HepG2 (cell line): ENCODE measurements at regions not wholly inside any gene's neighbourhood (a gene's known extent, or its start where the extent isn't known, plus 50 kb on each side); places are given as distances from the start of the nearest gene placed in this dataset.

Experiments used
- ATAC-seq: fragments of 200-7000 bp; cut with Tn5 transposase; 3 replicates; pipeline ENCODE4 v1.9.1; 2020; ENCODE audit warnings: mild to moderate bottlenecking, moderate library complexity
- BruUV-seq: library from RNA; stranded (reverse); fragments of 400-500 nt; replicated peaks from 2 replicates; lab custom pipeline; 2021; lab: Mats Ljungman, UMichigan
- CTCF ChIA-PET: fragments of 300-600 bp; formaldehyde crosslinking; extraction: SDS; loops from one replicate; lab custom pipeline; 2021; ENCODE audit warnings: low total read pairs, inconsistent platforms, low intra/inter-chr PET ratio; lab: Yijun Ruan, JAX
- POLR2A ChIA-PET: fragments of 350-600 bp; sonication (Branson Sonifier 250); formaldehyde crosslinking; loops from one replicate; lab custom pipeline; 2020; ENCODE audit warnings: antibody characterized with exemption, inconsistent platforms; lab: Yijun Ruan, JAX
- DNase-seq: peaks from one replicate; pipeline ENCODE4 v3.0.0-alpha.2; 2015; ENCODE audit warnings: low spot score
- FAIRE-seq: peaks from 3 replicates; lab custom pipeline; 2011; peaks lifted over from hg19 to GRCh38; lab: Jason Lieb, UNC
- H2AFZ ChIP-seq: one replicate; pipeline ENCODE4 v1.6.1; 2011; ENCODE audit warnings: low read length, inconsistent platforms
- H3K27ac ChIP-seq: fragments of 300-600 bp; 3 replicates; pipeline ENCODE4 v1.8.0; 2011; ENCODE audit warnings: mixed run types, mild to moderate bottlenecking, mixed read lengths, low read length, inconsistent platforms; ENCODE audit not compliant: insufficient read depth; ENCODE audit errors: extremely low read length
- H3K27me3 ChIP-seq, 2 experiments: fragments of 200-600 bp in 1 of 2; 2 replicates in 1 of 2; 3 replicates in 1 of 2; pipeline versions ENCODE4 v1.6.0 to v1.8.0; 2011; ENCODE audit warnings: low read length in 2 of 2, mild to moderate bottlenecking in 2 of 2, moderate library complexity in 2 of 2, inconsistent platforms in 1 of 2; ENCODE audit not compliant: insufficient read depth in 2 of 2, control insufficient read depth in 1 of 2
- H3K36me3 ChIP-seq, 2 experiments: fragments of 200-600 bp in 1 of 2; replicated peaks in 1 of 2; 2 replicates in 1 of 2; 3 replicates in 1 of 2; pipeline versions ENCODE4 v1.5.1 to v1.8.0; 2011; ENCODE audit warnings: low read length in 2 of 2, inconsistent platforms in 1 of 2; ENCODE audit not compliant: insufficient read depth in 2 of 2, control insufficient read depth in 1 of 2
- H3K4me1 ChIP-seq: 2 replicates; pipeline ENCODE4 v1.5.1; 2012; ENCODE audit warnings: low read length, inconsistent platforms; ENCODE audit not compliant: insufficient read depth
- H3K4me2 ChIP-seq: 2 replicates; pipeline ENCODE4 v1.6.0; 2011; ENCODE audit warnings: low read depth, low read length, inconsistent platforms
- H3K4me3 ChIP-seq, 3 experiments: fragments of 200-600 bp in 1 of 3; sonication (generic), shearing (Covaris generic) in 1 of 3; replicated peaks in 1 of 3; 2 replicates each; pipeline ENCODE4 v1.5.1; 2011 to 2016; ENCODE audit warnings: low read length in 3 of 3, inconsistent platforms in 2 of 3, low read depth in 2 of 3, mild to moderate bottlenecking in 2 of 3, control low read depth in 1 of 3, mixed read lengths in 1 of 3; ENCODE audit not compliant: insufficient read depth in 1 of 3
- H3K79me2 ChIP-seq: one replicate; pipeline ENCODE4 v1.6.1; 2011; ENCODE audit warnings: low read length, inconsistent platforms; ENCODE audit not compliant: insufficient read depth
- H3K9ac ChIP-seq: 2 replicates; pipeline ENCODE4 v1.6.0; 2011; ENCODE audit warnings: mild to moderate bottlenecking, low read depth, low read length, inconsistent platforms; ENCODE audit not compliant: insufficient read depth
- H3K9me3 ChIP-seq: 2 replicates; pipeline ENCODE4 v1.5.1; 2012; ENCODE audit warnings: mild to moderate bottlenecking, low read length
- H4K20me1 ChIP-seq: 2 replicates; pipeline ENCODE4 v1.6.0; 2011; ENCODE audit warnings: inconsistent platforms, mild to moderate bottlenecking, low read length, moderate library complexity; ENCODE audit not compliant: insufficient read depth
- ERF ChIP-seq: IDR thresholded peaks from 2 replicates; pipeline ENCODE4 v1.6.1; 2018; ENCODE audit warnings: missing biosample characterization, missing genetic modification reagents
- EZH2 ChIP-seq: conservative IDR thresholded peaks from 2 replicates; pipeline ENCODE4 v1.6.1; 2012; ENCODE audit warnings: mild to moderate bottlenecking, low read depth, low read length, moderate library complexity
- FOXJ3 ChIP-seq: sonication (generic); formaldehyde crosslinking; IDR thresholded peaks from 2 replicates; pipeline ENCODE4 v1.4.0; 2020; ENCODE audit warnings: missing genetic modification reagents, mild to moderate bottlenecking, borderline replicate concordance
- HOXA7 ChIP-seq: sonication (generic); formaldehyde crosslinking; IDR thresholded peaks from 2 replicates; pipeline ENCODE4 v1.8.1; 2022; ENCODE audit warnings: mild to moderate bottlenecking, missing genetic modification reagents, moderate library complexity
- NR2F1 ChIP-seq, 2 experiments: fragments of 450-650 bp in 1 of 2; formaldehyde crosslinking in 1 of 2; IDR thresholded peaks; 2 replicates each; pipeline versions ENCODE4 v1.5.0 to v1.6.1; 2016 to 2020; ENCODE audit warnings: mild to moderate bottlenecking in 1 of 2, missing compliant biosample characterization in 1 of 2, missing genetic modification reagents in 1 of 2, moderate library complexity in 1 of 2
- RARA ChIP-seq: IDR thresholded peaks from 2 replicates; pipeline ENCODE4 v1.6.1; 2016; ENCODE audit warnings: missing genetic modification reagents, missing compliant biosample characterization
- RFXANK ChIP-seq: IDR thresholded peaks from 2 replicates; pipeline ENCODE4 v1.6.1; 2016
- SALL1 ChIP-seq: sonication (generic); formaldehyde crosslinking; IDR thresholded peaks from 2 replicates; pipeline ENCODE4 v1.8.0; 2022; ENCODE audit warnings: mild to moderate bottlenecking, missing genetic modification reagents
- TBL1XR1 ChIP-seq: fragments of 150-350 bp; IDR thresholded peaks from 2 replicates; pipeline ENCODE4 v1.6.1; 2014; ENCODE audit warnings: borderline replicate concordance, low read length; ENCODE audit not compliant: partially characterized antibody
- ZBTB42 ChIP-seq: sonication (generic); formaldehyde crosslinking; IDR thresholded peaks from 2 replicates; pipeline ENCODE4 v1.5.0; 2020; ENCODE audit warnings: mild to moderate bottlenecking, missing genetic modification reagents
- ZFP82 ChIP-seq: sonication (generic); formaldehyde crosslinking; IDR thresholded peaks from 2 replicates; pipeline ENCODE4 v1.5.1; 2020; ENCODE audit warnings: mild to moderate bottlenecking, missing genetic modification reagents, borderline replicate concordance
- ZFX ChIP-seq: sonication (generic); formaldehyde crosslinking; IDR thresholded peaks from 2 replicates; pipeline ENCODE4 v1.4.0; 2020; ENCODE audit warnings: mild to moderate bottlenecking, low read depth, missing genetic modification reagents, moderate library complexity
- WGBS: methylation state at CpG from one replicate; pipeline ENCODE4 v1.1.6; 2017; ENCODE audit warnings: low lambda C conversion rate; 5-methylcytosine and 5-hydroxymethylcytosine counted together
- in situ Hi-C: cut with HindIII; loops from 2 replicates; pipeline ENCODE4 v1.10.0; 2017; ENCODE audit warnings: low pct_unique_long_range_greater_than_20kb; ENCODE audit not compliant: extremely low pct_ligation_motif_present
- intact Hi-C: fragments of 100-400 bp; cut with micrococcal nuclease; formaldehyde crosslinking; loops from one replicate; pipeline ENCODE4 v1.10.0; 2022; ENCODE audit not compliant: unreplicated experiment
- TF ChIP-seq, protein P1 (sequence below): sonication (generic); formaldehyde crosslinking; IDR thresholded peaks from 2 replicates; pipeline ENCODE4 v1.5.0; 2020; ENCODE audit warnings: missing genetic modification reagents, mild to moderate bottlenecking, borderline replicate concordance
- TF ChIP-seq, protein P2 (sequence below): sonication (generic); formaldehyde crosslinking; IDR thresholded peaks from 2 replicates; pipeline ENCODE4 v1.5.0; 2020; ENCODE audit warnings: missing genetic modification reagents
- TF ChIP-seq, protein P3 (sequence below): sonication (generic); formaldehyde crosslinking; IDR thresholded peaks from 2 replicates; pipeline ENCODE4 v1.5.0; 2020; ENCODE audit warnings: mild to moderate bottlenecking, missing genetic modification reagents, borderline replicate concordance
- TF ChIP-seq, protein P4 (sequence below): sonication (generic); formaldehyde crosslinking; IDR thresholded peaks from 2 replicates; pipeline ENCODE4 v1.8.1; 2023; ENCODE audit warnings: missing genetic modification reagents, mild to moderate bottlenecking, borderline replicate concordance

DNA sequence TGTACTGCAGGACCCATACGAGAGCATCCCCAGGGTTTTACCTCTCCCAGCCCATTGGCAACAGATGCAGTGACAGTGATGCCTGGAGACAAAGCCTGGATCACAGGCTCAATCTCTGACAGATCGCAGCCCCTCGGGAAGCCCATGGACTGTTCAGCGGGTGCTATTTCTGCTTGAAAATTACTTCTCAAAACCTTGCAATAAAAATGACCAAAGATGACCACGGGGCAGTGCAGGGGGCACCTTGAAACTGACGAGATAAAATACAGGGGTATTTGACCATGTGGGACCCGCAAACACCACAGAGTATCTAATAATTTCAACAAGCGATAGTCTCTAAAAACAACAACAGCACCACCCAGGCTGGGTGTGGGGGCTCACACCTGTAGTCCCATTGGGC, 118.3 kb downstream of the C16orf95 start:
- Histone ChIP-seq H3K9me3 (no peaks in the 10 kb centered on the region), H3K27me3 (peaks cover 1 to 14% of the 10 kb centered on the region in 2 experiments; a peak in 4 of 5 replicates), H4K20me1 (no peaks in the 10 kb centered on the region), H3K9ac (no peak overlapping the region), H3K79me2 (no peaks in the 10 kb centered on the region), H3K27ac (no peak overlapping the region), H3K4me3 (no peak overlapping the region), H3K4me2 (no peak overlapping the region), H3K4me1 (0 out of 2 replicates have a peak, but pooled peaks cover 7% of the 10 kb centered on the region), H2AFZ (no peak overlapping the region), H3K36me3 (no peaks in the 10 kb centered on the region)
- in situ Hi-C loops (loop anchor here (10.0 kb wide), 1 partner anchor 634 kb away; the partner anchor contains the start of gene FOXC2), intact Hi-C loops (no loop called here)
- POLR2A ChIA-PET = no interaction called here
- FAIRE-seq (no peak), ATAC-seq (no peak), DNase-seq (no peak)
- CTCF ChIA-PET = no interaction called here
- BruUV-seq = no TSS peak
- 65% methylated on average over 8 of the region's 8 CpGs for WGBS
- TF ChIP-seq RFXANK (CRISPR knock-in tag) (no peak), HOXA7 (CRISPR knock-in tag) (no peak), NR2F1 (CRISPR knock-in tag; IDR thresholded peaks at IDR 0.05) (no peak), ZFX (CRISPR knock-in tag) (no peak), EZH2 (no peak), SALL1 (no peak), ZBTB42 (CRISPR knock-in tag) (no peak), ERF (no peak), RARA (no peak), ZFP82 (CRISPR knock-in tag) (no peak), FOXJ3 (CRISPR knock-in tag) (no peak), TBL1XR1 (no peak)
- TF ChIP-seq, protein P1, sequence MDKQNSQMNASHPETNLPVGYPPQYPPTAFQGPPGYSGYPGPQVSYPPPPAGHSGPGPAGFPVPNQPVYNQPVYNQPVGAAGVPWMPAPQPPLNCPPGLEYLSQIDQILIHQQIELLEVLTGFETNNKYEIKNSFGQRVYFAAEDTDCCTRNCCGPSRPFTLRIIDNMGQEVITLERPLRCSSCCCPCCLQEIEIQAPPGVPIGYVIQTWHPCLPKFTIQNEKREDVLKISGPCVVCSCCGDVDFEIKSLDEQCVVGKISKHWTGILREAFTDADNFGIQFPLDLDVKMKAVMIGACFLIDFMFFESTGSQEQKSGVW = no peak
- TF ChIP-seq, protein P2, sequence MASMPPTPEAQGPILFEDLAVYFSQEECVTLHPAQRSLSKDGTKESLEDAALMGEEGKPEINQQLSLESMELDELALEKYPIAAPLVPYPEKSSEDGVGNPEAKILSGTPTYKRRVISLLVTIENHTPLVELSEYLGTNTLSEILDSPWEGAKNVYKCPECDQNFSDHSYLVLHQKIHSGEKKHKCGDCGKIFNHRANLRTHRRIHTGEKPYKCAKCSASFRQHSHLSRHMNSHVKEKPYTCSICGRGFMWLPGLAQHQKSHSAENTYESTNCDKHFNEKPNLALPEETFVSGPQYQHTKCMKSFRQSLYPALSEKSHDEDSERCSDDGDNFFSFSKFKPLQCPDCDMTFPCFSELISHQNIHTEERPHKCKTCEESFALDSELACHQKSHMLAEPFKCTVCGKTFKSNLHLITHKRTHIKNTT = no peak
- TF ChIP-seq, protein P3, sequence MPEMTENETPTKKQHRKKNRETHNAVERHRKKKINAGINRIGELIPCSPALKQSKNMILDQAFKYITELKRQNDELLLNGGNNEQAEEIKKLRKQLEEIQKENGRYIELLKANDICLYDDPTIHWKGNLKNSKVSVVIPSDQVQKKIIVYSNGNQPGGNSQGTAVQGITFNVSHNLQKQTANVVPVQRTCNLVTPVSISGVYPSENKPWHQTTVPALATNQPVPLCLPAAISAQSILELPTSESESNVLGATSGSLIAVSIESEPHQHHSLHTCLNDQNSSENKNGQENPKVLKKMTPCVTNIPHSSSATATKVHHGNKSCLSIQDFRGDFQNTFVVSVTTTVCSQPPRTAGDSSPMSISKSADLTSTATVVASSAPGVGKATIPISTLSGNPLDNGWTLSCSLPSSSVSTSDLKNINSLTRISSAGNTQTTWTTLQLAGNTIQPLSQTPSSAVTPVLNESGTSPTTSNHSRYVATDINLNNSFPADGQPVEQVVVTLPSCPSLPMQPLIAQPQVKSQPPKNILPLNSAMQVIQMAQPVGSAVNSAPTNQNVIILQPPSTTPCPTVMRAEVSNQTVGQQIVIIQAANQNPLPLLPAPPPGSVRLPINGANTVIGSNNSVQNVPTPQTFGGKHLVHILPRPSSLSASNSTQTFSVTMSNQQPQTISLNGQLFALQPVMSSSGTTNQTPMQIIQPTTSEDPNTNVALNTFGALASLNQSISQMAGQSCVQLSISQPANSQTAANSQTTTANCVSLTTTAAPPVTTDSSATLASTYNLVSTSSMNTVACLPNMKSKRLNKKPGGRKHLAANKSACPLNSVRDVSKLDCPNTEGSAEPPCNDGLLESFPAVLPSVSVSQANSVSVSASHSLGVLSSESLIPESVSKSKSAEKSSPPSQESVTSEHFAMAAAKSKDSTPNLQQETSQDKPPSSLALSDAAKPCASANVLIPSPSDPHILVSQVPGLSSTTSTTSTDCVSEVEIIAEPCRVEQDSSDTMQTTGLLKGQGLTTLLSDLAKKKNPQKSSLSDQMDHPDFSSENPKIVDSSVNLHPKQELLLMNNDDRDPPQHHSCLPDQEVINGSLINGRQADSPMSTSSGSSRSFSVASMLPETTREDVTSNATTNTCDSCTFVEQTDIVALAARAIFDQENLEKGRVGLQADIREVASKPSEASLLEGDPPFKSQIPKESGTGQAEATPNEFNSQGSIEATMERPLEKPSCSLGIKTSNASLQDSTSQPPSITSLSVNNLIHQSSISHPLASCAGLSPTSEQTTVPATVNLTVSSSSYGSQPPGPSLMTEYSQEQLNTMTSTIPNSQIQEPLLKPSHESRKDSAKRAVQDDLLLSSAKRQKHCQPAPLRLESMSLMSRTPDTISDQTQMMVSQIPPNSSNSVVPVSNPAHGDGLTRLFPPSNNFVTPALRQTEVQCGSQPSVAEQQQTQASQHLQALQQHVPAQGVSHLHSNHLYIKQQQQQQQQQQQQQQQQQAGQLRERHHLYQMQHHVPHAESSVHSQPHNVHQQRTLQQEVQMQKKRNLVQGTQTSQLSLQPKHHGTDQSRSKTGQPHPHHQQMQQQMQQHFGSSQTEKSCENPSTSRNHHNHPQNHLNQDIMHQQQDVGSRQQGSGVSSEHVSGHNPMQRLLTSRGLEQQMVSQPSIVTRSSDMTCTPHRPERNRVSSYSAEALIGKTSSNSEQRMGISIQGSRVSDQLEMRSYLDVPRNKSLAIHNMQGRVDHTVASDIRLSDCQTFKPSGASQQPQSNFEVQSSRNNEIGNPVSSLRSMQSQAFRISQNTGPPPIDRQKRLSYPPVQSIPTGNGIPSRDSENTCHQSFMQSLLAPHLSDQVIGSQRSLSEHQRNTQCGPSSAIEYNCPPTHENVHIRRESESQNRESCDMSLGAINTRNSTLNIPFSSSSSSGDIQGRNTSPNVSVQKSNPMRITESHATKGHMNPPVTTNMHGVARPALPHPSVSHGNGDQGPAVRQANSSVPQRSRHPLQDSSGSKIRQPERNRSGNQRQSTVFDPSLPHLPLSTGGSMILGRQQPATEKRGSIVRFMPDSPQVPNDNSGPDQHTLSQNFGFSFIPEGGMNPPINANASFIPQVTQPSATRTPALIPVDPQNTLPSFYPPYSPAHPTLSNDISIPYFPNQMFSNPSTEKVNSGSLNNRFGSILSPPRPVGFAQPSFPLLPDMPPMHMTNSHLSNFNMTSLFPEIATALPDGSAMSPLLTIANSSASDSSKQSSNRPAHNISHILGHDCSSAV = no peak
- TF ChIP-seq, protein P4, sequence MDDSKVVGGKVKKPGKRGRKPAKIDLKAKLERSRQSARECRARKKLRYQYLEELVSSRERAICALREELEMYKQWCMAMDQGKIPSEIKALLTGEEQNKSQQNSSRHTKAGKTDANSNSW = no peak
